ENCODE measurements at regions not wholly inside any gene's neighbourhood (a gene's known extent, or its start where the extent isn't known, plus 50 kb on each side); places are given as distances from the start of the nearest gene placed in this dataset.
A peak's percentile ranks its signal among the peaks of the same experiment; 100 is the strongest.

GRCh38 chrX:39418254-39418704, 617.0 kb downstream of the MID1IP1 start:
- H3K27me3 ChIP-seq = no peaks in the 10 kb centered on the region
- TF ChIP-seq, protein P1, sequence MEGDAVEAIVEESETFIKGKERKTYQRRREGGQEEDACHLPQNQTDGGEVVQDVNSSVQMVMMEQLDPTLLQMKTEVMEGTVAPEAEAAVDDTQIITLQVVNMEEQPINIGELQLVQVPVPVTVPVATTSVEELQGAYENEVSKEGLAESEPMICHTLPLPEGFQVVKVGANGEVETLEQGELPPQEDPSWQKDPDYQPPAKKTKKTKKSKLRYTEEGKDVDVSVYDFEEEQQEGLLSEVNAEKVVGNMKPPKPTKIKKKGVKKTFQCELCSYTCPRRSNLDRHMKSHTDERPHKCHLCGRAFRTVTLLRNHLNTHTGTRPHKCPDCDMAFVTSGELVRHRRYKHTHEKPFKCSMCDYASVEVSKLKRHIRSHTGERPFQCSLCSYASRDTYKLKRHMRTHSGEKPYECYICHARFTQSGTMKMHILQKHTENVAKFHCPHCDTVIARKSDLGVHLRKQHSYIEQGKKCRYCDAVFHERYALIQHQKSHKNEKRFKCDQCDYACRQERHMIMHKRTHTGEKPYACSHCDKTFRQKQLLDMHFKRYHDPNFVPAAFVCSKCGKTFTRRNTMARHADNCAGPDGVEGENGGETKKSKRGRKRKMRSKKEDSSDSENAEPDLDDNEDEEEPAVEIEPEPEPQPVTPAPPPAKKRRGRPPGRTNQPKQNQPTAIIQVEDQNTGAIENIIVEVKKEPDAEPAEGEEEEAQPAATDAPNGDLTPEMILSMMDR (IDR thresholded peaks at IDR 0.05) = no peak
- no peak for TF ChIP-seq POLR2A (IDR thresholded peaks at IDR 0.05)
- no peaks in the 10 kb centered on the region for H3K36me3 ChIP-seq (replicated peaks in 1 of 2; ENCODE audit: insufficient read depth in 1 of 2, low read depth in 2 of 2)
- H3K9me3 ChIP-seq = no peaks in the 10 kb centered on the region
- no peak overlapping the region for H3K27ac ChIP-seq
- peaks cover 9% of the 10 kb centered on the region for H3K4me1 ChIP-seq
- WGBS, 2 donors = 47 to 60% methylated on average over 4 of the region's 4 CpGs
- DNase-seq (no peak), ATAC-seq (no peak)
- H3K4me3 ChIP-seq = no peak overlapping the region
- intact Hi-C loops (cut with DNase I) = no loop called here

DNA sequence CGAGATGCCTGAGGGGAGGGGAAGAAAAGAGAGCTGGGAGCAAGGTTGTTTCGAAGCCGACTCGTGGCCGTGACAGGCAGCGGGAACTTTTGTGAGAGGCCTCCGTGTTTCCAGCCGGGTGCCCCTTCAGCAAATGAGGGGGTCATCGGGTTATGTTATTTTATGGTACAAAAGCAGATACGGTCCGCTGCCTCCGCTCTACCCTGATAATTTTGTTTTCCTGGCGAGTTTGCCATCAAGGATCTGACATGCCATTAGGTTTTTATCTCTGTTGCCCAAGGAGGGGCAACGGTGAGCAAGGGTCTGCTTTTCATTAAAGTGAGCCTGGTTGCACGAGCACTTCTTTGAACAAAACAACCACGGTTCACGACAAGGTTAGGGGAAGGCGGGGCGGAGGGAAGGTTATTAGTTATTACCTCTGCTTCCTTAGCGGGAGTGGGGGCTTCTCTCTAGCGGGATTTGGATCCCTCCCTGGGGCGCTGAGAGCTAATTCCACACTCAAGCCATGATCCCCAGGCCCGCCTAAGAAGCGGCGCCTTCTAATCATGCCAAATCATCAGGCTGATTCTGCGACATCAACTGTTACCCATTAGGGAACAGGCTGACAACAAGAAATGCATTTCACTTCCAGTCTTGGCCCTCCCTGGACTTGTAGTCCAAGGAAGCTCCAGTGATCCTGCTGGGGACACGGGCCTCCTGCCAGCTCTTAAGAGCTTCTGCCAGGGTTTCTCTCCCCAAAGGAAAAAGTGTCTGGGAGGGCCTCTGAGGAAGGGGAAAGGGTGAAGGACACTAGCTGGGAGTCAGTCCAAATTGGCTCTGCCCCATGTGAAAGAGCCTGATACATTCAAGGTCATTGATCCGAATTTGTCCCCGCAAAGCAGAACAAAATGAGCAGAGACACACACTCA, 617.7 kb downstream of the MID1IP1 start:
- no peaks in the 10 kb centered on the region for H3K9me3 ChIP-seq
- no peak overlapping the region for H3K4me3 ChIP-seq
- DNase-seq = peak; percentile 32 to 59 (median 48)
- no peaks in the 10 kb centered on the region for H3K27me3 ChIP-seq
- peak overlapping the region in 2 of 4 donors; percentile 33 to 50 for H3K27ac ChIP-seq
- intact Hi-C loops (cut with DNase I) = no loop called here
- TF ChIP-seq, protein P1 (IDR thresholded peaks at IDR 0.05) = no peak
- H3K4me1 ChIP-seq = peaks cover 9% of the 10 kb centered on the region
- 49 to 67% methylated on average over 15 to 24 of the region's 29 CpGs for WGBS, 2 donors
- no peaks in the 10 kb centered on the region for H3K36me3 ChIP-seq (replicated peaks in 1 of 2; ENCODE audit: insufficient read depth in 1 of 2, low read depth in 2 of 2)
- ATAC-seq = peak; percentile 56

DNA sequence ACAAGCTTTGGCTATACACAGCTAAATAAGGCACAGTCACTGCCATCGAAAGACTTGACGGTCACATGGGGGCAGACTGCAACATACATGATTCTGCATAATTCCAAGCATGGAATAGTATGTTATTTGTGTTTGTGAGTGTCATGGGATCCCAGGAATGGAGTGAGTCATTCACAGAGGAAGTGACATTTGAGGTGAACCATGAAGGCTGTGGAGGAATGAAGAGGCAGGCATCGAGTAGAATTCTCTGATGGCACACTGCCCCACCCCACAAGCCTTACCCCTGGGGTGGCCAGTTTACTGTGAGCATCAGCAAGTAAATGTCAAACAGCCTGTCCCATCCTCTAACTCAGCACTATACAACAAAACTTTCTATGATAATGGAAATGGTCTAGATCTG, 619.7 kb downstream of the MID1IP1 start:
- no peaks in the 10 kb centered on the region for H3K9me3 ChIP-seq
- no peak overlapping the region for H3K27ac ChIP-seq
- no peaks in the 10 kb centered on the region for H3K27me3 ChIP-seq
- DNase-seq (no peak), ATAC-seq (no peak)
- intact Hi-C loops (cut with DNase I) = no loop called here
- no peaks in the 10 kb centered on the region for H3K36me3 ChIP-seq (replicated peaks in 1 of 2; ENCODE audit: insufficient read depth in 1 of 2, low read depth in 2 of 2)
- no peak overlapping the region for H3K4me3 ChIP-seq
- peaks cover 9% of the 10 kb centered on the region for H3K4me1 ChIP-seq
- TF ChIP-seq, protein P1 (IDR thresholded peaks at IDR 0.05) = no peak
- no peak for TF ChIP-seq POLR2A (IDR thresholded peaks at IDR 0.05)
- WGBS, 2 donors = 69 to 90% methylated on average over 2 to 3 of the region's 3 CpGs

- Histone ChIP-seq H3K27me3 (no peaks in the 10 kb centered on the region), H3K9me3 (no peaks in the 10 kb centered on the region), H3K4me3 (no peak overlapping the region), H3K27ac (no peak overlapping the region), H3K4me1 (no peaks in the 10 kb centered on the region), H3K36me3 (replicated peaks in 1 of 2; ENCODE audit: insufficient read depth in 1 of 2, low read depth in 2 of 2) (no peaks in the 10 kb centered on the region)
- WGBS, 2 donors = 80 to 89% methylated on average over 2 of the region's 2 CpGs
- intact Hi-C loops (cut with DNase I) = no loop called here
- ATAC-seq = no peak
- no peak for DNase-seq
- TF ChIP-seq, protein P1 (IDR thresholded peaks at IDR 0.05) = no peak
- TF ChIP-seq POLR2A (IDR thresholded peaks at IDR 0.05) = no peak
These were observed 624.0 kb downstream of the MID1IP1 start for GRCh38 chrX:39425124-39425806.

Measured in body of pancreas (tissue), 4 donors.